Fibroblast of mammary gland (primary cell): ENCODE measurements at regions not wholly inside any gene's neighbourhood (a gene's known extent, or its start where the extent isn't known, plus 50 kb on each side); places are given as distances from the start of the nearest gene placed in this dataset.

Experiments used
- DNase-seq: peaks from one replicate; pipeline ENCODE4 v3.0.0-alpha.2; 2010; ENCODE audit warnings: low read depth
- H3K4me3 ChIP-seq: 2 replicates; pipeline ENCODE4 v1.5.1; 2011; ENCODE audit warnings: low read depth, mild to moderate bottlenecking, low read length, moderate library complexity; ENCODE audit not compliant: control insufficient read depth
- CTCF ChIP-seq: conservative IDR thresholded peaks from 2 replicates; pipeline ENCODE4 v1.5.1; 2011; ENCODE audit warnings: low read depth, low read length, inconsistent platforms; ENCODE audit not compliant: control insufficient read depth, insufficient read depth

- no peak for DNase-seq
- TF ChIP-seq CTCF: no peak
- no peak overlapping the region for H3K4me3 ChIP-seq
These were observed 55.0 kb downstream of the FOXA2 start for GRCh38 chr20:22529150-22530019.

- no peak for DNase-seq
- no peak overlapping the region for H3K4me3 ChIP-seq
- no peak for TF ChIP-seq CTCF
These were observed 57.8 kb downstream of the FOXA2 start for GRCh38 chr20:22526512-22527012.

- TF ChIP-seq CTCF: no peak
- H3K4me3 ChIP-seq: no peak overlapping the region
- no peak for DNase-seq
These were observed 58.6 kb downstream of the FOXA2 start for GRCh38 chr20:22525821-22526220.

DNA sequence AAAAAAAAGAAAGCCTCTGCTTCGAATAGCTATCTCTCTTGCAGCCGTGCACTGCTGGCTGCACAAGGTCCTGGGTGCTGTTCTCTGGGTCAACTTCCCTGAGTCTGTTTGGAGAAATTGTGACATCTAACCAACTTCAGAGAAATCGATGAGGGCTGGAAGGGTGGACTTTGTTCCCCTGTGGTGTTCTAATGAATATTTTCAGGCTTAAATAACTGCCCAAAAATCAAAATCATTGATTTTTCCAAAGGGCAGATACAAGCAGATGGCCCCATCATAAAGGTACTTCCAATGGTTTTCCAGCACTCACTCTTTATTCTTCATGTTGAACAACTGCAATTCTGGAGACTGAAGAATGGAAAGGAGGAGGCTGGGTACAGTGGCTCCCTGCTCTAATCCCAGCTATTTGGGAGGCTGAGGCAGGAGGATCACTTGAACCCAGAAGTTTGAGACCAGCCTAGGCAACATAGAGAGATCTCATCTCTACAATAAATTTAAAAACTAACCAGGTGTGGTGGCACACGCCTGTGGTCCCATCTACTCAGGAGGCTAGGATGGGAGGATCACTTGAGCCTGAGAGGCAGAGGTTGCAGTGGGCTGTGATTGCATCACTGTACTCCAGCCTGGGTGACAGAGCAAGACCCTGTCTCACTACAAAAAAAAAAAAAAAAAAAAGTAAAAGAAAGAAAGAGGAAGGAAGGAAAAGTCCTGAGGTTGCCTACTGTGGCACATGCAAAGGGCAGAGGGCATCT lies 59.1 kb downstream of the FOXA2 start:
- H3K4me3 ChIP-seq: no peak overlapping the region
- DNase-seq: no peak
- no peak for TF ChIP-seq CTCF

GRCh38 chr20:22524393-22525015 lies 59.9 kb downstream of the FOXA2 start:
- H3K4me3 ChIP-seq: no peak overlapping the region
- DNase-seq: no peak
- TF ChIP-seq CTCF: no peak

DNA sequence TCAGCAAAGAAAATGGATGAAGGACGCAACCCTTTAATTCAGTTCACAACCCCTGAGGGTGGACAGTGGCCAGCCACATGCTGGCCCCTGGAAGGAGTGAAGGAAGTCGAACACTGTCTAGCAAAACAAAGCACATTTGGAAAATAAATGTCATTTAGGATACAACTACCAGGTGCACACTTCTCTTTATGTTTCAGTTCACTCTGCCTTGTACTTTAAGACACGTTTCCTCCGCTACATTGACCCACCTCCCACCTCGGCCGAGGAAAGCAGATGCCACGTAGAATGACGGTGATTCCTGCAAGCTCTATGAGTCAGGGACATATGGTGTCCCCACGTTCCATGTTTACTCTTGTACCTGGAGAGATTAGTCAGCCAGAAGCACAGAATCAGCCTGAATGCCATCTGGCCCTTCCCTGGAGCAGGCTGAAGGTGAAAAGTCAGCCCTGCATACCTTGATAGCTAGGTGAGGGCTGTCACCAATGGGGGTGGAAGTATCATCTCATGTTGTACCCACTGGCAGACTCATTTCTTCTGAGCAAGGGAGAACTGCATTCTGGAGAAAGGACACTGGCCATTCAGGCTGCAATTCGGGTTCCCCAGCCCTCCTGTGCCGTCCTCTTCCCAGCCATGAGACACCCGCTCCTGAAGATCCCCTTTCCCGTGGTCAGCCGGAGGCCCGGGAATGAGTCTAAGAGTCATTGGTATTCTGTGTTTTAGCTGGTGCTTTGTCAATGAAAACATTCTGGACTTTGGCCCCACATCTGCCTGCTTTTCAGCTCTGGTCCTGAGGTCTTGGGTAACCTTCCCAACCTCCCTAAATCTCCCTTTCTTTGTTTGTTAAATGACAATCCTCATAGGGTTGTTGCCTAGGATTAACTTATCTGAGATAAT lies 60.6 kb downstream of the FOXA2 start:
- no peak overlapping the region for H3K4me3 ChIP-seq
- no peak for TF ChIP-seq CTCF
- DNase-seq: no peak
